Upper lobe of left lung (tissue), 4 donors: ENCODE measurements at regions not wholly inside any gene's neighbourhood (a gene's known extent, or its start where the extent isn't known, plus 50 kb on each side); places are given as distances from the start of the nearest gene placed in this dataset.
"Not testable (repeated sequence)": the region's sequence is repeated elsewhere in the genome, so short reads cannot be mapped to it uniquely, and the experiment has no call there.

ENCODE experiments used
- EP300 ChIP-seq, 4 donors: sonication (generic); formaldehyde crosslinking; IDR thresholded peaks; one replicate each; pipeline ENCODE4 v1.5.1; 2017; ENCODE audit warnings: antibody characterized with exemption in 4 of 4, control low read depth in 2 of 4
- POLR2A ChIP-seq, 4 donors: fragments of 450-650 bp; IDR thresholded peaks; one replicate each; pipeline ENCODE4 v1.5.1; 2016 to 2017; ENCODE audit warnings: antibody characterized with exemption in 4 of 4, mild to moderate bottlenecking in 2 of 4
- POLR2AphosphoS5 ChIP-seq, 2 donors: sonication (generic); formaldehyde crosslinking; IDR thresholded peaks; one replicate each; pipeline ENCODE4 v1.5.1; 2017; ENCODE audit warnings: antibody characterized with exemption in 2 of 2
- TF ChIP-seq, protein P1 (sequence below), 6 experiments: fragments of 450-650 bp in 4 of 6; fragments of 200-600 bp in 2 of 6; sonication (generic) in 2 of 6; IDR thresholded peaks; one replicate each; pipeline ENCODE4 v1.5.1; 2016 to 2019; ENCODE audit warnings: antibody characterized with exemption in 6 of 6

- TF ChIP-seq, protein P1, sequence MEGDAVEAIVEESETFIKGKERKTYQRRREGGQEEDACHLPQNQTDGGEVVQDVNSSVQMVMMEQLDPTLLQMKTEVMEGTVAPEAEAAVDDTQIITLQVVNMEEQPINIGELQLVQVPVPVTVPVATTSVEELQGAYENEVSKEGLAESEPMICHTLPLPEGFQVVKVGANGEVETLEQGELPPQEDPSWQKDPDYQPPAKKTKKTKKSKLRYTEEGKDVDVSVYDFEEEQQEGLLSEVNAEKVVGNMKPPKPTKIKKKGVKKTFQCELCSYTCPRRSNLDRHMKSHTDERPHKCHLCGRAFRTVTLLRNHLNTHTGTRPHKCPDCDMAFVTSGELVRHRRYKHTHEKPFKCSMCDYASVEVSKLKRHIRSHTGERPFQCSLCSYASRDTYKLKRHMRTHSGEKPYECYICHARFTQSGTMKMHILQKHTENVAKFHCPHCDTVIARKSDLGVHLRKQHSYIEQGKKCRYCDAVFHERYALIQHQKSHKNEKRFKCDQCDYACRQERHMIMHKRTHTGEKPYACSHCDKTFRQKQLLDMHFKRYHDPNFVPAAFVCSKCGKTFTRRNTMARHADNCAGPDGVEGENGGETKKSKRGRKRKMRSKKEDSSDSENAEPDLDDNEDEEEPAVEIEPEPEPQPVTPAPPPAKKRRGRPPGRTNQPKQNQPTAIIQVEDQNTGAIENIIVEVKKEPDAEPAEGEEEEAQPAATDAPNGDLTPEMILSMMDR (IDR thresholded peaks at IDR 0.05), result not testable (repeated sequence)
- not testable (repeated sequence) for TF ChIP-seq POLR2AphosphoS5, POLR2A, EP300 (IDR thresholded peaks at IDR 0.05)
Measured at GRCh38 chr10:25844716-25845115, 89.3 kb upstream of the MYO3A start.
